Left ventricle myocardium inferior (tissue), 1 donor: ENCODE measurements at regions not wholly inside any gene's neighbourhood (a gene's known extent, or its start where the extent isn't known, plus 50 kb on each side); places are given as distances from the start of the nearest gene placed in this dataset.
"Not testable (repeated sequence)": the region's sequence is repeated elsewhere in the genome, so short reads cannot be mapped to it uniquely, and the experiment has no call there.

ENCODE experiments used
- DNase-seq: peaks from one replicate; pipeline ENCODE4 v3.0.0-alpha.2; 2020
- H3K27ac ChIP-seq: fragments of 200-600 bp; replicated peaks from 2 replicates; pipeline ENCODE4 v1.8.0; 2021
- H3K27me3 ChIP-seq: fragments of 200-600 bp; 2 replicates; pipeline ENCODE4 v1.8.0; 2021; ENCODE audit warnings: low read depth
- H3K36me3 ChIP-seq: fragments of 200-600 bp; 2 replicates; pipeline ENCODE4 v1.8.0; 2021
- H3K4me1 ChIP-seq: fragments of 200-600 bp; 2 replicates; pipeline ENCODE4 v1.8.0; 2021
- H3K4me3 ChIP-seq: fragments of 200-600 bp; 2 replicates; pipeline ENCODE4 v1.8.0; 2021; ENCODE audit warnings: mild to moderate bottlenecking, moderate library complexity
- H3K9me3 ChIP-seq: fragments of 200-600 bp; replicated peaks from 2 replicates; pipeline ENCODE4 v1.8.0; 2021
- intact Hi-C: fragments of 100-400 bp; cut with micrococcal nuclease; formaldehyde crosslinking; loops from one replicate; pipeline ENCODE4 v1.11.0; 2022
- TF ChIP-seq, protein P1 (sequence below): fragments of 200-600 bp; IDR thresholded peaks from 2 replicates; pipeline ENCODE4 v1.8.0; 2021; ENCODE audit warnings: antibody characterized with exemption, mild to moderate bottlenecking, borderline replicate concordance
- donor health status: DM: no; HTN: yes; CAD: no; lungs with severe emphysema.

GRCh38 chr4:18113710-18114331 is 92.3 kb upstream of the LCORL start:
- Histone ChIP-seq H3K4me3 (no peak overlapping the region), H3K27ac (no peak overlapping the region), H3K36me3 (no peaks in the 10 kb centered on the region), H3K4me1 (peaks cover 26% of the 10 kb centered on the region), H3K27me3 (no peaks in the 10 kb centered on the region), H3K9me3 (no peaks in the 10 kb centered on the region)
- TF ChIP-seq, protein P1, sequence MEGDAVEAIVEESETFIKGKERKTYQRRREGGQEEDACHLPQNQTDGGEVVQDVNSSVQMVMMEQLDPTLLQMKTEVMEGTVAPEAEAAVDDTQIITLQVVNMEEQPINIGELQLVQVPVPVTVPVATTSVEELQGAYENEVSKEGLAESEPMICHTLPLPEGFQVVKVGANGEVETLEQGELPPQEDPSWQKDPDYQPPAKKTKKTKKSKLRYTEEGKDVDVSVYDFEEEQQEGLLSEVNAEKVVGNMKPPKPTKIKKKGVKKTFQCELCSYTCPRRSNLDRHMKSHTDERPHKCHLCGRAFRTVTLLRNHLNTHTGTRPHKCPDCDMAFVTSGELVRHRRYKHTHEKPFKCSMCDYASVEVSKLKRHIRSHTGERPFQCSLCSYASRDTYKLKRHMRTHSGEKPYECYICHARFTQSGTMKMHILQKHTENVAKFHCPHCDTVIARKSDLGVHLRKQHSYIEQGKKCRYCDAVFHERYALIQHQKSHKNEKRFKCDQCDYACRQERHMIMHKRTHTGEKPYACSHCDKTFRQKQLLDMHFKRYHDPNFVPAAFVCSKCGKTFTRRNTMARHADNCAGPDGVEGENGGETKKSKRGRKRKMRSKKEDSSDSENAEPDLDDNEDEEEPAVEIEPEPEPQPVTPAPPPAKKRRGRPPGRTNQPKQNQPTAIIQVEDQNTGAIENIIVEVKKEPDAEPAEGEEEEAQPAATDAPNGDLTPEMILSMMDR = no peak
- DNase-seq = no peak
- intact Hi-C loops = no loop called here

DNA sequence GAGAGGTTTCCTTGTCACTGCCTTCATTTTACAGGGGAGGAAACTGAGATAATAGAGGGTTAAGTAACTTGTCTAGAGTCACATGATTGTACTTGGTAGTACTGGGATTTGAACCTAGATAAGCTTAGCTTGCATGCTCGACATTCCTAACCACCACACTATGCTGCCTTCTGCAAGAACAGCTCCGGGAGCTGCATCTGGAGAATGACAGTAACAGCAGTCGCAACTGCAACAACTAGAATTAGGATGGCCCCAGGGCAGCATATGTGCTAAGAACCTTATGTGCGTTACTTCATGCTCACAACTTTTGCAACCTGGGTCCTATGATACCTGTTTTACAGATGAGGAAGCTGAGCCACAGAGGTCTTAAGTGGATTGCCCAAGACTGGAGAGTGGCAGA is 89.5 kb upstream of the LCORL start:
- no peaks in the 10 kb centered on the region for H3K27me3 ChIP-seq
- peaks cover 27% of the 10 kb centered on the region for H3K4me1 ChIP-seq
- H3K36me3 ChIP-seq = no peaks in the 10 kb centered on the region
- intact Hi-C loops = no loop called here
- H3K4me3 ChIP-seq = no peak overlapping the region
- TF ChIP-seq, protein P1 = no peak
- no peak overlapping the region for H3K27ac ChIP-seq
- no peaks in the 10 kb centered on the region for H3K9me3 ChIP-seq
- no peak for DNase-seq

GRCh38 chr4:18110099-18110498 is 88.5 kb upstream of the LCORL start:
- TF ChIP-seq, protein P1 = no peak
- no peaks in the 10 kb centered on the region for H3K27me3 ChIP-seq
- DNase-seq = no peak
- H3K27ac ChIP-seq = no peak overlapping the region
- H3K4me3 ChIP-seq = no peak overlapping the region
- H3K9me3 ChIP-seq = no peaks in the 10 kb centered on the region
- intact Hi-C loops = no loop called here
- no peaks in the 10 kb centered on the region for H3K36me3 ChIP-seq
- peaks cover 30% of the 10 kb centered on the region for H3K4me1 ChIP-seq

GRCh38 chr4:18109676-18110075 is 88.1 kb upstream of the LCORL start:
- intact Hi-C loops = no loop called here
- no peak overlapping the region for H3K4me3 ChIP-seq
- TF ChIP-seq, protein P1 = no peak

GRCh38 chr4:18107848-18108528 is 86.4 kb upstream of the LCORL start:
- intact Hi-C loops, H3K4me3 ChIP-seq, H3K27me3 ChIP-seq, H3K27ac ChIP-seq, DNase-seq, H3K9me3 ChIP-seq, H3K36me3 ChIP-seq: not testable (repeated sequence)
- peaks cover 28% of the 10 kb centered on the region for H3K4me1 ChIP-seq

More at GRCh38 chr4:18109676-18110075, 88.1 kb upstream of the LCORL start:
- Histone ChIP-seq H3K36me3 (no peaks in the 10 kb centered on the region), H3K9me3 (no peaks in the 10 kb centered on the region), H3K4me1 (peaks cover 31% of the 10 kb centered on the region), H3K27ac (peak overlapping the region; percentile 32), H3K27me3 (no peaks in the 10 kb centered on the region)
- no peak for DNase-seq

- Histone ChIP-seq H3K9me3 (no peaks in the 10 kb centered on the region), H3K36me3 (no peaks in the 10 kb centered on the region), H3K27ac (no peak overlapping the region), H3K27me3 (no peaks in the 10 kb centered on the region), H3K4me3 (no peak overlapping the region), H3K4me1 (peaks cover 28% of the 10 kb centered on the region)
- no peak for DNase-seq
- TF ChIP-seq, protein P1 = no peak
- intact Hi-C loops = no loop called here
Observed at GRCh38 chr4:18106620-18107019, 85.1 kb upstream of the LCORL start.
